ENCODE measurements at regions not wholly inside any gene's neighbourhood (a gene's known extent, or its start where the extent isn't known, plus 50 kb on each side); places are given as distances from the start of the nearest gene placed in this dataset.

DNA sequence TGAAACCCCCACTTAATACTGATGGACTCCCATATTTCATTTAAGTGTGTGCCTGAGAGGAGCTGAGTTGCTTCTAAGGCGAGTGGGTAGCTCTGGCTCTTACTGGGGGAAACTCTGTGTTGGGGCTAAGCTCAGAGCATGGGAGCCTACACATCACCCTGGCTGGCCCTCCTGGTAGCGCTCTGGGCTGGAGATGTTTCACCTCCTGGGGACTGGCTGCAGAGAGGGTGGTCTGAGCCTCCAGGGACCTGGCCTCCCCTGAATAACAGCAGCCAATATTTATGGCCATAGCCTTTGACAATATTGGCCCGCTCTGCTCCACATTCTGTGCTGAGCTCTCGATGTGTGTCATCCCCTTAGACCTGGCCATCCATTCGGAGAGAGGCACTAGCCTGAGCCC lies 316.5 kb downstream of the ZNF536 start (continued):
- TF ChIP-seq, protein P1, sequence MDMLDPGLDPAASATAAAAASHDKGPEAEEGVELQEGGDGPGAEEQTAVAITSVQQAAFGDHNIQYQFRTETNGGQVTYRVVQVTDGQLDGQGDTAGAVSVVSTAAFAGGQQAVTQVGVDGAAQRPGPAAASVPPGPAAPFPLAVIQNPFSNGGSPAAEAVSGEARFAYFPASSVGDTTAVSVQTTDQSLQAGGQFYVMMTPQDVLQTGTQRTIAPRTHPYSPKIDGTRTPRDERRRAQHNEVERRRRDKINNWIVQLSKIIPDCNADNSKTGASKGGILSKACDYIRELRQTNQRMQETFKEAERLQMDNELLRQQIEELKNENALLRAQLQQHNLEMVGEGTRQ (IDR thresholded peaks at IDR 0.05; ENCODE audit: low read length): no peak
- TF ChIP-seq KDM1A (IDR thresholded peaks at IDR 0.05; ENCODE audit: borderline replicate concordance, low read length): no peak
- no peak for TF ChIP-seq RNF2 (IDR thresholded peaks at IDR 0.05; ENCODE audit: borderline replicate concordance, low read depth, low read length, missing control alignments, poor library complexity, severe bottlenecking)
- TF ChIP-seq JUND (IDR thresholded peaks at IDR 0.05; ENCODE audit: low read length): no peak
